ENCODE measurements at regions not wholly inside any gene's neighbourhood (a gene's known extent, or its start where the extent isn't known, plus 50 kb on each side); places are given as distances from the start of the nearest gene placed in this dataset.

- FAIRE-seq = peak; percentile 80
- no peak for TF ChIP-seq POLR2AphosphoS5 (IDR thresholded peaks at IDR 0.05; ENCODE audit: low read depth, low read length)
- TF ChIP-seq GTF2F1 (IDR thresholded peaks at IDR 0.05; ENCODE audit: borderline replicate concordance, low read depth, low read length) = no peak
- peak; percentile 27; the same call in 1 of the 2 replicates for TF ChIP-seq TEAD4 (IDR thresholded peaks at IDR 0.05; ENCODE audit: low read depth, low read length)
- peak in 1 of 2 experiments; percentile 60; a peak in 1 of 4 replicates for TF ChIP-seq SIN3A (conservative IDR thresholded peaks at IDR 0.05 in 1 of 2, IDR thresholded peaks at IDR 0.05 in 1 of 2; ENCODE audit: low read depth in 1 of 2, low read length in 2 of 2)
- no peak for TF ChIP-seq CTCF (IDR thresholded peaks at IDR 0.05; ENCODE audit: control extremely low read depth in 1 of 3, insufficient read depth in 1 of 3, low read depth in 1 of 3, low read length in 3 of 3)
- peak; percentile 78 for TF ChIP-seq NANOG (IDR thresholded peaks at IDR 0.05; ENCODE audit: insufficient read depth, low read depth, low read length, poor library complexity, severe bottlenecking)
- no peak for TF ChIP-seq CBX8 (IDR thresholded peaks at IDR 0.05; ENCODE audit: borderline replicate concordance, low read depth, low read length)
- no peak for TF ChIP-seq TAF1 (IDR thresholded peaks at IDR 0.05; ENCODE audit: low read depth, low read length)
- no peak for TF ChIP-seq RAD21 (IDR thresholded peaks at IDR 0.05 in 1 of 2, conservative IDR thresholded peaks at IDR 0.05 in 1 of 2; ENCODE audit: low read depth in 2 of 2, low read length in 2 of 2)
These were observed 177.5 kb downstream of the ZDHHC21 start for GRCh38 chr9:14515571-14516198.

More at GRCh38 chr9:14515571-14516198, 177.5 kb downstream of the ZDHHC21 start:
- peak overlapping the region in 1 of 2 experiments; percentile 18; a peak in 1 of 4 replicates for H3K4me2 ChIP-seq (ENCODE audit: insufficient read depth in 1 of 2, low read depth in 2 of 2, low read length in 2 of 2)
- H3K27me3 ChIP-seq (replicated peaks in 1 of 4; ENCODE audit: control insufficient read depth in 3 of 4, extremely low read depth in 1 of 4, insufficient read depth in 3 of 4, low read length in 3 of 4) = no peaks in the 10 kb centered on the region
- H4K8ac ChIP-seq (ENCODE audit: extremely low read depth, insufficient read depth, low read length) = no peak overlapping the region
- H3K79me1 ChIP-seq (ENCODE audit: low read depth, low read length) = no peaks in the 10 kb centered on the region
- no peaks in the 10 kb centered on the region for H4K20me1 ChIP-seq (replicated peaks in 1 of 2; ENCODE audit: control insufficient read depth in 1 of 2, insufficient read depth in 2 of 2, low read length in 2 of 2)
- peak overlapping the region; percentile 81; the same call in 1 of the 2 replicates for H2BK20ac ChIP-seq (ENCODE audit: low read length)
- H3K9me3 ChIP-seq (ENCODE audit: insufficient read depth in 2 of 2, low read depth in 1 of 2, low read length in 1 of 2) = no peaks in the 10 kb centered on the region
- WGBS, 2 experiments (ENCODE audit: extremely low coverage in 1 of 2, insufficient coverage in 1 of 2, insufficient read length in 1 of 2, insufficient replicate concordance in 2 of 2, low coverage in 1 of 2, low lambda C conversion rate in 2 of 2, missing lambda C conversion rate in 1 of 2) = 47% methylated on average over 16 of the region's 16 CpGs; no CpG with 5 or more reads in 1 of the 2 experiments
- CTCF ChIA-PET (ENCODE audit: partially characterized antibody) = interaction anchor here (0.6 to 4.6 kb wide), 12 partner anchors 10 to 418 kb away, joined by 3 to 17 read pairs (median 5); no protein-coding TSS in a partner anchor
- peak overlapping the region; percentile 5; the same call in 1 of the 2 replicates for H3K18ac ChIP-seq (ENCODE audit: extremely low read depth, low read length)
- no peak overlapping the region for H3K27ac ChIP-seq (ENCODE audit: low read depth, low read length)
- no peaks in the 10 kb centered on the region for H3K79me2 ChIP-seq (ENCODE audit: control insufficient read depth in 1 of 2, insufficient read depth in 2 of 2, low read length in 2 of 2)
- H2BK12ac ChIP-seq (ENCODE audit: low read depth, low read length) = 0 out of 2 replicates have a peak overlapping the region, but pooled peaks have one; percentile 4
- H4K91ac ChIP-seq (replicated peaks; ENCODE audit: insufficient read length, low read length) = peak overlapping the region; percentile 15
- POLR2A ChIA-PET (ENCODE audit: partially characterized antibody) = interaction anchor here (1.3 to 1.4 kb wide), 2 partner anchors 9 to 19 kb away, joined by 3 read pairs; no protein-coding TSS in a partner anchor
- no peak overlapping the region for H3K9ac ChIP-seq (replicated peaks in 1 of 4; ENCODE audit: extremely low read depth in 1 of 4, low read depth in 3 of 4, low read length in 3 of 4)
- H3K23me2 ChIP-seq (ENCODE audit: low read depth, low read length) = no peaks in the 10 kb centered on the region
- H3K4me3 ChIP-seq (ENCODE audit: extremely low read depth in 1 of 4, insufficient read depth in 2 of 4, low read depth in 3 of 4, low read length in 4 of 4) = no peak overlapping the region
- H3K23ac ChIP-seq (ENCODE audit: insufficient read length) = no peak overlapping the region
- peaks cover 0 to 17% (median 13%) of the 10 kb centered on the region in 4 experiments; a peak in 6 of 7 replicates for H3K4me1 ChIP-seq (replicated peaks in 1 of 4; ENCODE audit: control insufficient read depth in 3 of 4, insufficient read depth in 4 of 4, low read length in 3 of 4)
- no peaks in the 10 kb centered on the region for H3K36me3 ChIP-seq (ENCODE audit: control insufficient read depth in 2 of 4, insufficient read depth in 4 of 4, low read length in 3 of 4)
- H2BK120ac ChIP-seq (replicated peaks; ENCODE audit: low read depth, low read length) = no peak overlapping the region
- peak overlapping the region; percentile 61 for H3K4ac ChIP-seq (replicated peaks; ENCODE audit: insufficient read length, low read depth, low read length)
- no peak overlapping the region for H3K14ac ChIP-seq (ENCODE audit: insufficient read length)
- peak; percentile 65 to 73 for DNase-seq (ENCODE audit: low read depth in 1 of 2, low spot score in 2 of 2)
- no peak overlapping the region for H4K5ac ChIP-seq (ENCODE audit: insufficient read length, low read depth, low read length)
- H2AFZ ChIP-seq (ENCODE audit: low read length) = peak overlapping the region; percentile 3; the same call in 1 of the 2 replicates
- H2AK5ac ChIP-seq (ENCODE audit: low read depth, low read length) = no peak overlapping the region
- H3K56ac ChIP-seq (replicated peaks; ENCODE audit: insufficient read length, low read depth, low read length) = no peak overlapping the region
- peak overlapping the region; percentile 50; the same call in 1 of the 2 replicates for H2BK5ac ChIP-seq (ENCODE audit: low read depth, low read length)
- no peak overlapping the region for H2BK15ac ChIP-seq (ENCODE audit: low read length)
